NCI-H1092 (cell line): ENCODE measurements at regions not wholly inside any gene's neighbourhood (a gene's known extent, or its start where the extent isn't known, plus 50 kb on each side); places are given as distances from the start of the nearest gene placed in this dataset.
"Not testable (repeated sequence)": the region's sequence is repeated elsewhere in the genome, so short reads cannot be mapped to it uniquely, and the experiment has no call there.

Experiments used
- DNase-seq: peaks from one replicate; lab custom pipeline; 2025; lab: John Stamatoyannopoulos, UW

DNA sequence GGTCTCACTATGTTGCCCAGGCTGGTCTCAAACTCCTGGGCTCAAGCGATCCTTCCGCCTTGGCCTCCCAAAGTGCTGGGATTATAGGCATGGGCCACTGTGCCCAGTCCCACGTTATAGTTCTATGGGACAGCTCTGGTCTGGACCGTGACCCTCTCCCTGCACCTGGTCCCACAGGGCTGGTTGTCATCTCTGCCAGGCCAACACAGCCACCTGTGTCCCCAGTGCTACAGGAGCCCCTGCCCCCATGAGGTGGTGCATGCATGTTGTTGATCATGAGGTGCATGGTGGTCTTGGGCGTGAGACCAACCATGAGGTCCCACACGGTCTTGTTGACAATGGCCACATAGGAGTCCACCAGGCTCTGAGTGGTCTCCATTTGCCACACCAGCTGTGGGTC, 51.0 kb upstream of the UBE2Q2 start:
- not testable (repeated sequence) for DNase-seq

DNA sequence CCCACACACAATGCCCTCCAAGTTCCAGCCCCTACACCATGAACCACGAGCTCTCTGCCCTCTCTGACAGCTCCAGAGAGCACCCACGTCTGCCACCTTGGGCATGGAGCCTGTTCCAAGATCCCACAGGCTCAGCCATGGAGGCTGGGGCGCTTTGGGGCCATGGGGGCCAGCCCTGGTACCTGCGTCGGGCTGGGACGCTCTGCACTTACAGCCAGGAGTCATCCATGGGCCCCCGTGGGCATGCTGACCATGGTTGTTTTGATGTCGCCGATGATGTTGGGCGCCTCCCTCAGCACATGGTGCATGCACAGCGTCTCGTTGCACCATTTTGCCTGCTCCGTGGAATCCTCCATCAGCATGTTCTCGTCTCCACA, 51.9 kb upstream of the UBE2Q2 start:
- DNase-seq = no peak

DNA sequence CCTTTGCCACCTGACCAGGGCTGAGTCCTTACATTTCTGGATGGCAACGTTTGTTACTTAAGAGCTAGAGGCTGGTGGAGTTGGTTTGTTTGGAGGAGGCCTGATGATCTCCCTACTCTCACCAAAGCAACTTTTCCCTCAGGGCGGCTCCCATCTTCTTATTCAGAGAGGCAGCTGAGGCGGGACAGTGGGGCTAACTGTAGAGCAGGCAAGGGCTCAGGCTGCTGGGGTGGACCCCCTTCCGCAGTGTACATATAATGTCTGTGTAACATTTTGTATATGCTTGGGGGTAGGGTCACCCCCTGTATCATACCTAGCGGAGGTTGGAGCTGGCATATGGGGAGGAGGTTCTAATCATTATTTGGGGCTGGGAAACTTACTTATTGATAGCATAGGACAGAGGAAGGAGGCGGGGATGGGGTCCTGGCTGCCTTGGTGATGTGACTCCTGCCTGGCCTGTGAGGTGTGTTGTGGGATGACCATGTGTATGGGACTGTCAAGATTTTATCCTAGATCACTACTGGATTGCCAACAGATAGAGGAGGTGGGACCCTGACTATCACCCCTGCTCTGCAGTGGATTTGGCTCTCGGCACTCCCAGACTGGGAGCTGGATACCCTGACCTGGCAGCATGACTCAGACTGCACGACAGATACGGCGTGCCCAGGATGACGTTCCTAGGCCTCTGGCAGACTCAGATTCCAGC, 52.5 kb upstream of the UBE2Q2 start:
- no peak for DNase-seq

DNA sequence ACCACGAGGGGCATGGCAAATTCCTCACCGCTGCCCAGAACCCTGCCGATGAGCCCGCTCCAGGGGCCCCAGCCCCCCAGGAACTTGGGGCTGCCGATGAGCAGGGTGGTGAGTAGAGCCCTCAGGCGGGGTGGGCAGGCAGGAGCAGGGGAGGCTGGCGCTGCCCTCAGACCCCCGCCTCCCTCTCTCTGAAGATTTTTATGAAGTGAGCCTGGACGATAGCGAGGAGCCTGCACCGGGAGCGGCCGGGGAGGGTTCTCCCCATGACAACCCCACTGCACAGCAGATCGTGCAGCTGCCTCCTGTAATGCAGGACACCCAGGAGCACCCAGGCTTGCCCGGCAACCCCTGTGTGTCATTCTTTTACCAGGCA, 56.7 kb upstream of the UBE2Q2 start:
- DNase-seq = no peak

DNA sequence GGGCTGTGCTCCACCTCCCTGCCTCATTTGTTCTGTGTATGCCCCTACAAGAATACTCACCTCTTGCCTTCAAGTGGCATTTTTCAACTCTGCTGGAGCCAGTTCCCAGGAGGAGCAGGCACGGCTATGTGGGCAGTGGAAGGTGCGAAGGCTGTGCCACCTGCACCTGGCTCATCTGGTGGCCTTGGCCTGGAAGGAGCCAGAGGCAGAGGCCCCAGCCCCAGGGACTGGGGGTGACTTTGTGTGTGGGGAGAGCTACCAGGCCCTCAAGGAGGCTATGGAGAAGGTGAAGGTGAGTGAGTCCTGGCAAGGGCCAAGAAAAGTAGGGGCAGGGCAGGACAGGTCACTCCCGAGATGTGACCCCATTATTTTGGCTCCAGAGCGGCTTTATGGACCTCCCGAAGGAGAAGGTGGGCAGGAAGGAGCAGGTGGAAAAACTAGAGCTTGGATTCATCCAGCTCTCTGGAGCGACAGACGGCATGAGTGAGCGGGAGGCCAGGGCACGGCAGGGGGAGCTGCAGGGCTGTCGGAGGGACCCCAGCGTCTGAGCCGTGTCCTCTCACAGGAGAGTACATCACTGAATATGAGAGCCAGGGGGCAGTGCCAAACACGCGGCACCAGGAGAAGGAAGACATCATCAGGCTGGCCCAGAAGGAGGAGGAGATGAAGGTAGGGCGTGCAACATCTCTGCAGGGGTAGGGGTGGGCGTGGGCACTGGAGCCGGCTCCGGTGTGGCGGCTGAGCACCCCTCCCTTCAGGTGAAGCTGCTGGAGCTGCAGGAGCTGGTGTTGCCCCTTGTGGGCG, 57.3 kb upstream of the UBE2Q2 start:
- peak; percentile 52 for DNase-seq

DNA sequence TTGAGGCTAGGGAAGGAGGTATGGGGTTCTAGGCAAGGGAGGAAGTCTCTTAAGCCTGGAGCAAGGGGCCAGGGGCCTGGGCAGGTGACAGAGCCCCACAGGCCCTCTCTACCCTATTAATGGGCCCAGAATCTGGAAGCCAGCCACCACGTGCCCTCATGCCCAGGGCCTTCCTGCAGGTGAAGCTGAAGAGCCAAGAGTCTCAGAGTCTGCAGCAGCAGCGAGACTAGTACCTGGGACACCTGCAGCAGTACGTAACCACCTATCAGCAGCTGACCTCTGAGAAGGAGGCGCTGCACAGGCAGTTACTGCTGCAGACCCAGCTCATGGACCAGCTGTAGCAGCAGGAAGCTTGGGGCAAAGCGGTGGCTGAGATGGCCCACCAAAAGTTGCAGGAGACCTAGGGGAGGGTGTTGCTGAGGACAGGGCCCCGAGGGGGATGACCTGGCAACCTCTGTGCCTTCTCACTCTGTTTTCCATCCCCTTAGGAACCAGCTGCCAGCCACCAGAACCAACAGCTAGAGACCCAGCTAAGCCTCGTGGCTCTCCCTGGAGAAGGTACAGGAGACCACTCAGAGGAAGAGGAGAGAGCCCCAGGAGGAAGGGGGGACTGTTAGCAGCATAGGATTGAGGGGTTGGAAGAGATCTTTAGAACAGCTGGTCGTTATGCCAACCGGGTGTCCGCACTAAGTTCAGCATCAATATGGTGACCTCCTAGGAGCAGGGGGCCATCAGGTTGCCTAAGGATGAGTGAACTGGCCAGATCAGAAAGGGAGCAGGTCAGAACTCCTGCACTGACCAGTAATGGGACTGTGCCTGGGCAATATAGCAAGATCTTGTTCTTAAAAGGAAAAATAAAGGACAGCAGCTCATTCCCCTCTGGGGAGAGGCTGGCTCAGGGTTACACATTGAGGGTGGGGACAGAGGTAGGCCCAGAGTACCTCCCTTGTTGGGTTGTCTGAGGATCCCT, 58.5 kb upstream of the UBE2Q2 start:
- not testable (repeated sequence) for DNase-seq

DNA sequence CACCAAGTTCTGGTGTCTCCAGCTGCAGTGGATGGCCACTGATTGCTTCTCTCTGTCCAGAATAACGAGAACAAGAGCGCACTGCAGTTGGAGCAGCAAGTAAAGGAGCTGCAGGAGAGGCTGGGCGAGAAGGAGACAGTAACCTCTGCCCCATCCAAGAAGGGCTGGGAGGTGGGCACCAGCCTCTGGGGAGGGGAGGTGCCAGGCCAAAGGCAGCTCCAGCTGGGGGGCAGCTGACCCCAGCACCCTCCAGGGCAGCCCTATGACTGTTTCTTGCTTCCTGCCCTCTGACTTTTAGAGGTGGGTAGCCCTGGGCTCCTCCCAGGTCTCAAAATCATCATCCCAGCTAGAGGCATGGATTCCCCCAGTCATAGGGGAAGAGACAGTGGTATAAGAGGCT, 59.7 kb upstream of the UBE2Q2 start:
- DNase-seq = not testable (repeated sequence)

DNA sequence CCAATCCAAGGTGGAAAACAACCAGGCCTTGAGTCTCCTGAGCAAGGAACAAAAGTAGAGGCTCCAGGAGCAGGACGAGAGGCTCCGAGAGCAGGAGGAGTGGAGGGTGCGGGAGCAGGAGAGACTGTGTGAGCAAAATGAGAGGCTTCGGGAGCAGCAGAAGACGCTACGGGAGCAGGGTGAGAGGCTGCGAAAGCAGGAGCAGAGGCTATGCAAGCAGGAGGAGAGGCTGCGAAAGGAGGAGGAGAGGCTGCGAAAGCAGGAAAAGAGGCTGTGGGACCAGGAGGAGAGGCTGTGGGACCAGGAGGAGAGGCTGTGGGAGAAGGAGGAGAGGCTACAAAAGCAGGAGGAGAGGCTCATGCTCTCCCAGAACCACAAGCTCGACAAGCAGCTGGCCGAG, 60.3 kb upstream of the UBE2Q2 start:
- DNase-seq = no peak

DNA sequence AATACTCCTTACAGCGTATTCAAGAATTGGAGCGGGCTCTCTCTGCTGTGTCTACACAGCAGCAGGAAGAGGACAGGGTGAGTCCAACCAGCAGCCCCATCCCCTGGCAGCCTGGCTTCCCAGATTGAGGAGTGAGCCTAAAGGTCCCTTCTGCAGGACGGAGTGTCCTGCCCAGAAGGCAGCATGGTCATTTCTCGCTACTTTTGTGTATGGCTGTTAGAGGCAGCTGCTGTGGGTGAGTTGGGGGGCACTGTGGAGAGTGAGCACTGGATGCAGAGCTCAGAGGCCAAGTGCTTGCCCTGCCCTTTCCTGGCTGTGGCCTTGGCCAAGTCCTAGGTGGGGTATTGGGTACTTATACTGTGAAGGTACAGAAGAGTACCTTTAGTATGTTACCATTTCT, 62.3 kb upstream of the UBE2Q2 start:
- DNase-seq = not testable (repeated sequence)

DNA sequence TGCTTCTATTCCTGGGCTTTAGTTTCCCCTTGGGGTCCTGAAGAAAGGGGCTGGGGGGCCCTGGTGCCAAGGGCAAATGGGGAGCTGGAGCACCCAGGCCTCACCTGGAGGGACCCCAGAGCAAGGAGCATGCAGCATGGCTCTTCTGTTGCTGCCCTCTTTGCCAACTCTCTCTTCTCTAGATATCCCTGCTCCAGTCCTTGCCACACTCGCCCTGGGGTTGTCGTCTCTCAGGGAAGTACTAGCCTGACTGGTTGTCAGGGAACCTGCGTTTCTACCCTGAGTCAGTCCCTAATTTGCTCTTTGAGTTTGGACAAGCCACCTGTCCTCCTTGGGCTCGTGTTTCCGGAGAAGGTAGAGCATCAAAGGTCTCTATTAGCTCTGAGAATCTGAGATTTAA, 63.7 kb upstream of the UBE2Q2 start:
- DNase-seq = no peak

DNA sequence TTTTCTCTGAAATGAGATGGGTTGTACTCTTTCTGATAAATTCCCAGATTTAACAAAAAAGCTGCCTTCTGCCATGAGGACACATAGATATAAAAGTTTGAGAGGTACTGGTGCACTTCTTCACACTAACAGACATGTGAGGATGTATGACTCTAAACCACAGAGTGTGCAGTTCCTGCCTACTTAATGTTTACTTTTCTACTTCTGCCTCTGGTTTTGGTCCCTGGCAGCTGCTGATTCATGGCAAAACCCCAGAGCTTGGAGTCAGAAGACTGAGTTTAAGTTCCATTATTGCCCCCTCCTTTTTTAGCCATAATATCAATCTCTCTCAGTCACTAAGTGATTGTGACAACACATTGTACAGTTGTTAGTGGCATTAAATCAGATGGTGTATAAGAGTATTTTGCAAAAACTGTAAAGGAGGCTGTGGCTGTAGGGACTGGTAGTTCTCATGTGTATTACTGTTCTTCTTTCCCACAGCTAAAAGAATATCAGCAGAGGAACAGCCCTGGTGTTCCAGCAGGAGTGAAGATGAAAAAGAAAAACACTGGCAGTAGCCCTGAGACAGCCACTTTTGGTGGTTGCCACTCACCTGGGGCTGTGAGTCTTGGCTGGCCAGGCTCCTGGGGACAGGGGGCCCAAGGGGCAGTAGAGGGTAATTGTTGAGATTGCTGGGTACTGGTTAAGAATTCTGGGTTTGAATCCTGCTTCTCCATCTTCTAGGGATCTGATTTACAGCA, 64.4 kb upstream of the CSPG4 start:
- DNase-seq = not testable (repeated sequence)

DNA sequence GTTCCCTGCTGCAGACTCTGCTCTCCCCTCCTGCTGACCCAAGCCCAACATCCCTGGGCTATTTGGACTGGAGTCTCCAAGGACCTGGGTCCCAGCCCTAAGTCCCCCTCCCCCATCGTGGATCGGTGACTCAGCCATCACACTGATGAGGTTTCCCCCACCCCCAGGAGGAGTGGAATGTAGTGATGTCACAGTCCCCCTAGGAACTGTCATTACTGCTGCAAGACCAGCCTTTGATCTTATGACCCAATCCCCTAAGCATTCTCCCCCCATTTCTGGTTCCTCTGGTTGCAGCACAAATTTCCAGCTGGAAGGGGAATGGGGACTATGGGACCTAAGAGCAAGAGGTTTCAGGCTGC, 63.4 kb upstream of the CSPG4 start:
- no peak for DNase-seq

DNA sequence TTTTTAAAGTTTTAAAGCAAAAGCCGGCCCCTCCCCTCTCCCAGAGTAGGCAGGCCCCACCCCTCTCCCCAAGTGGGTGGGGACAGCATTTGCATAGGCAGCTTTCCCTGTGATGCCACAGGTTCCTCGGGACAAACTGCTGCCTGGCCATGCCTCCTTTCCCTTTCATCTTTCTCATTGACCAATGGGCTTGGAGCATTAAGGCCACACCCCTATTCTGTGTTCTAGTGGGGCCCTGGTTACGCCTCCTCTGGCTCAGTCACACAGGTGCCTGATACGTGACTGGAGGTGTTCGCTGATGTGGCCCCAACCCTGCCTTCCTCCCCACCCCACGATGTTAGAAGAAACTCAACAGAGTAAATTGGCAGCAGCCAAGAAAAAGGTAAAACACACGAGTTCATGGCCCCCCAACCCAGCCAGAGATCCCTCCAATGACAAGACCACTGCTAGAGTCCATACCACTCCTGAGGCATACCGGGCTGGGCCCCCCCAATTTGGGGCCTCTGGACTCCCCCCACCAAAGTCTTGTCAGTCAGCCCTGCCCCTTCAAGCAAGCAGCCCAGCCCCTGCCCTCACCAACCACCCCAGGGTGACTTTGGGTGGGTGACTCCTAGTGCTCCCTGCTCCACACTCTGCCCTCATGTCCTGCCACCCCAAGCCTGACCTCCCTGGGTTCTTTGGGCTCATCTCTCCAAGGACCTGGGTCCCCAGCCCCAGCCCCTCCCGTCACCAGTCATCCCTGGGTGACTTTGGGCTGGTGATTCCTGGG, 62.8 kb upstream of the CSPG4 start:
- DNase-seq = no peak

DNA sequence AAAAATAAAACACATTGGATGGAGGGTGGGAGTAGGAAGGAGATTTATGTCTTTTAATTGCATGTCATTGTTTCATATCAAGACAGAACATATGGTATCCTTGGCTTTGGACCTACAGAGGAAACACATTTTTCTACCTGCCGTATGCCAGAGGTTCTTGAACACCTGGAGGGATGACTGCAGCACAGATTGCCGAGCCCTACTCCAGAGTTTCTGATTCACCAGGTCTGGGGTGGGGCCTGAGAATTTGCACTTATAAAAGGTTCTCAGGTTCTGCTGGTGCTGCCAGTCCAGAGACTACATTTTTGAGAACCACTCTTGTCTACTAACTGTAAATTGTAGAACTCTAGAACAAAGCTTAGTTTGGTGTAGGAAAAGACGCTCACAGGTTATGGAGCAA, 61.3 kb upstream of the CSPG4 start:
- DNase-seq = not testable (repeated sequence)

DNA sequence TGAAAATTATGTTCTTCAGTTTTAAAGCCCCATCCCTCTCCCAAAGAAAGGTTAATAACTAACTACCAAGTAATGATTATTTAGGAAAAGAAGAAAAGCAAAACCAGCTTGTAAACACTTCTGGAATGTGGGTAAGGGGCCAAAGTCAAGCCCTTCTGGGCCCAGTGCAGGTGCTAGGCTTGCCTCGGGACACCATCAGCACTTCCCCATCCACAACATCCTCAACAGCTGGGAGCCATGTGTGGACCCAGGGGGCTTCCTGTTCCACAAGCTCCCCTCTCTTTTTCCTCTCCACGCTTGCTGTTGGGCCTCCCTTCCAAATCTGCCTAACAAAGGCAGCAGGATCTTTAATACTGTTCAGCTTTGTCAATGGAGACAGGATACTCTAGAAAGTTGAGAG, 58.4 kb upstream of the CSPG4 start:
- not testable (repeated sequence) for DNase-seq

DNA sequence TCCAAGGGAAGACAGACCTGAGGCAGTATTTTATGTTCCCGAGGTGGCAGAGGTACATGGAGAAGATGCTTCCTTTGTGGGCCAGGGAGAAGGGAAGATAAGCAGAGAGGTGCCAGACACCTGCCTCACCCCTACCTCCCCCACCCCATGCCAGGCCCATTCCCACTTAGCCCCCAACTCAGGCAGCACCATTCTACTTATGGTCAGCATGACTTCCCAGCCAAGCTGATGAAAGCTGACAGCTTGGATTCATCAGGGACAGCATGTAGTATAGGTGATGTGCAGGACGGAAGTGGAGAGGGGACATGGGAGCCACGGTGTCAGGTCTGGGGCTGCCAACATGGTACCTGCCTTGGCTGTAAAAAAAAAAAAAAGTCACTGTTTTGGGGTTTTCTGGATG, 57.5 kb upstream of the CSPG4 start:
- DNase-seq = no peak

DNA sequence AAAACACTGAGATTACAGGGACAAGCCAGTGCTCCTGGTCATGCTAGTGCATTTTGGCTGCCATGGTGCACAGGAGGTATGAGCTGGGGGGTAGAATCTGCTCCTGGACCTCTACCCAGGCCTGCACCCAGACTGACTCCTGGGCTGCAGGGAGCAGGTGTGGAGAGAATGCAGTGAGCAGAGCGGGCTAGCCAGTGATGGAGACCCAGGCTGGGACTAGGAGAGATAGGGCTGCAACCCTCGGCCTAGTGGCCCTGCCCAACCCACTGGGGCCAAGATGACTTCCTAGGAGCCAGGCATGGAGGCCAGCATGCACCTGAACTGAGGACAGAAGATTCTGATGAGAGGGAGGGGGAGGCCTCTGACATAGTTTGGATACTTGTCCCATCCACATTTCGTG, 55.9 kb upstream of the CSPG4 start:
- not testable (repeated sequence) for DNase-seq

DNA sequence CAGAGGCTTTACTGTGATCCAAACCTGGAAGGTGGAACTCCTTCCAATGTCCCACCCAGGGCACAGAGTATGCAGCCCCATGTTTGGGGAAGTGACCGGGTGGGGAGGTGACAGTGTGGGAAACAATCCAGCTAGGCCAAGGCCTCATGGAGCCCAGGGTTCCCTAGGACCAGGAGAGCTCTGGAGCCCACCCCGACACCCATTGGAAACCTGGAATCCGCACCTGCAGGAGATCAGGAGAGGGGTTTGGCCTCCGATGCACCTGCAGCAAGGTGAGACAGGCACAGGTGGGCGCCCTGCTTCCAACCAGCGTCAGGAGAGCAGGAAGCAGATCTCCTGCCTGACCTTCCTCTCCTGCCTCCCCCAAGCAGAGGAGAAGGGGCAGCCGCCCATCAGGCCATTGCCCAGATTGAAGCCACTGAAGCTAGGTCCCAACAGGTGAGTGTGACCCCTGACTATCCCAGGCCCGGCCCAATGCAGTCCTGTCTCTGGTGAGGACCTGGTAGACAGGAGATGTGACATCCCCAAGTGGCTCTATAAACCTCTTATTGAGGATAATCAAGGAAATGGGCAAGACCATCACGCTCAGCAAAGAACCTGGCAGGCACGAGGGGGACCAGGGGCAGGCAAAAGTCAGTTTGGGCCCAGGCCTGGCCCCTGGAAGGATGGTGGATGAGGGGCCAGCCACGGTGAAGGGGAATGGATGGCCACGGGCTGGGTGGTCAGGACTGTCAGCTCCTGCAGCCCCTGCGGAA, 53.1 kb upstream of the CSPG4 start:
- not testable (repeated sequence) for DNase-seq

DNA sequence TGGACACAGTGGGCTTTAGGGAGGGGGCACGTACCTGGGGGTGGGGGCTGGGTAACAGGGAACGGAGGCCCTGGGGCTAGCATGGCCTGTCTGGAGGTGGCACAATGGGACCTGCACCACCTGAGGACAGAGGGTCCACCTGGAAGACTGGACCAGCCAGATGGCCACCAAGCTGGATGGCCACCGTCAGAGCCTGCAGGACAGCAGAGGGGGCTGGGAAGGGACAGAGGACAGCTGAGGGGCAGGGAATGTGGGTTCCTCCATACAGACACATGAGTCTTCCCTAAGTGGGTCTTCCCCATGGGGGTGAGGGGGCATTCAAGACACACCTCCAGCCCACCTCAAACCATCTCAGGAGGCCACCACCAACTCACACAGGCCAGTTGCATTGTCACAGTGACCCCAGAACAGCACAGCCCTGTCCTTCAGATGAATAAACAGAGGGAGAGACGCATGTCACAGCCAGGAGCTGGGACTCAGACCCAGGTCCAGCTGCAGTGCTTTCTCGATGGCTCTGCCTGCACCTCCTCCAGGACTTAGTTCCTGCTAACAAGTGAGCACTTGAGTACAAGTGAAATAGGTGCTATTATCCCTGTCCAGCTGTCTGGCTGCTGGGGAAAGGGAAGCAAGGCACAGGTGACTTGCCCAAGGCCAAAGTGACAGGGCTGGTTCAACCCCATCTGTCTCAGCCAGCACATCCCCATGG, 52.4 kb upstream of the CSPG4 start:
- DNase-seq = not testable (repeated sequence)
